SK-MEL-5 (cell line): ENCODE measurements at regions not wholly inside any gene's neighbourhood (a gene's known extent, or its start where the extent isn't known, plus 50 kb on each side); places are given as distances from the start of the nearest gene placed in this dataset.
"Not testable (repeated sequence)": the region's sequence is repeated elsewhere in the genome, so short reads cannot be mapped to it uniquely, and the experiment has no call there.

Experiments
- DNase-seq: peaks from one replicate; pipeline ENCODE4 v3.0.0-alpha.2; 2016; ENCODE audit warnings: low read depth, low spot score
- in situ Hi-C: cut with HindIII; loops from 2 replicates; pipeline ENCODE4 v1.10.0; 2016; ENCODE audit warnings: low sequenced_read_pairs, high pct_unique_total_duplicates, low pct_unique_long_range_greater_than_20kb

DNA sequence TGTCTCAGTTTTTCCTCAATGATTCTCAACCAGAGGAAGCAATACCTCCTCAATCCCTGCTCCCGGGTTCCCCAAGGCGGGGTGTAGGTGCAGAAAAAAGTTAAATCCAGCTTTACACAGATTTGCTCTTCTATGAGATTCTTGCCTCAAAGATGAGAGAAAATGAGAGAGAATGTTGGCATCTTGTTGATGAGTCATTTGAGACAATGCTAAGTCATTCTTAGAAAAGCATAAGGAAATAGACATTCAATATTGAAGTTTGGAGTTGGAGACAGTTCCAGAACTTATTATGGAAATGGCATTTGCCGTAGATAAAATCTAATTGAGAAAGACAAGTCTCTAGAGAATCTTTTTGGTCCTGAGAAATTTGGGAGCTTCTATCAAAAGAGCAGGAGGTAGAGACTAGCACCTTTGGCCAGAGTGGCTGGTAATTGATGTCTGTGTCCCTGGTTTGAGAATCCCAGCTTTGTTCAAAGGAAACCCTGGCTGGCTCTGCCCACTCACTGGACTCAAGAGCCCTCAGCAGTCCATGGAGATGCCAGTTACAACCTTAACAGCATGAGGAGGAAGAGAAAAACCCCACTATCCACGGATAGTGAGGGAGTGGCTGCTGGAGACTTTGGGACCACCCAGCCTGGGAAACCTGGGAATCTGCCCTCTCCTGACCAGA, 181.2 kb downstream of the FAM124B start:
- no peak for DNase-seq
- in situ Hi-C loops, result no loop called here

DNA sequence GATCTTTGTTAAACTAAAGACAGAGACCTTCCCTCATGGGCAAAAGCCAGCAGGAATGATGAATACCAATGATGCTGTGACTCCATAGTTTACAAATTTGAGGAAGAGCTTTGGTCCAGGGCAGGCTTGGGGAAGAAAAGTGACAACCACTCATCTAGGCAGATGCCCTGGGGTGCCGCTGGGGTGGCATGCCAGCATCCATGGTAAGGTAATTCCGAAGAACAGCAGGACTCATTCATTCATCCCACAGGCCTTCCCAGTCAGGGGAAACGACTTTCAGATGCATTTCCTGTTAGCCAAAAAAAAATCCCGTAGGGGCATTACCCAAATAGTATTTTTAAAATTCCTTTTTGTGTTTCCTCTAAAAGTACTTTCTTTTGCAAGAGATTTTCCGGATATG, 180.7 kb upstream of the SERPINE2 start:
- in situ Hi-C loops, result no loop called here
- no peak for DNase-seq

DNA sequence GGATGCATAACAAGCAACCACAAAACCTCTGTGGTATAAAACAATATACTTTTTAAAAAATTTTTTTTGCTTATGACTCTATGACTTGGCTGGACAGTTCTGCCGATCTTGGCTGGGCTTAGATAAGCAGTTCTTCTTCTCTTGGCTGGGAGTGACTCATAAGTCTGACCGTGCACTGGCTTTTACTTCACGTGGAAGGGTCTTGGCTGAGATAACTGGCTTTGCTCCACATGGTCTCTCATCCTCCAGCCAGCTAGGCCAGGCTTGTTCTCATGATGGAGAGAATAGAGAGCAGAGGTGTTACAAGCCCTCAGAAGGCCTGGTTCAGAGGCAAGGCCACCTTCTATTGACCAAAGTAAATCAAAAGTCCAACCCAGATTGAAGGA, 178.9 kb upstream of the SERPINE2 start:
- in situ Hi-C loops, result no loop called here
- DNase-seq, result no peak

DNA sequence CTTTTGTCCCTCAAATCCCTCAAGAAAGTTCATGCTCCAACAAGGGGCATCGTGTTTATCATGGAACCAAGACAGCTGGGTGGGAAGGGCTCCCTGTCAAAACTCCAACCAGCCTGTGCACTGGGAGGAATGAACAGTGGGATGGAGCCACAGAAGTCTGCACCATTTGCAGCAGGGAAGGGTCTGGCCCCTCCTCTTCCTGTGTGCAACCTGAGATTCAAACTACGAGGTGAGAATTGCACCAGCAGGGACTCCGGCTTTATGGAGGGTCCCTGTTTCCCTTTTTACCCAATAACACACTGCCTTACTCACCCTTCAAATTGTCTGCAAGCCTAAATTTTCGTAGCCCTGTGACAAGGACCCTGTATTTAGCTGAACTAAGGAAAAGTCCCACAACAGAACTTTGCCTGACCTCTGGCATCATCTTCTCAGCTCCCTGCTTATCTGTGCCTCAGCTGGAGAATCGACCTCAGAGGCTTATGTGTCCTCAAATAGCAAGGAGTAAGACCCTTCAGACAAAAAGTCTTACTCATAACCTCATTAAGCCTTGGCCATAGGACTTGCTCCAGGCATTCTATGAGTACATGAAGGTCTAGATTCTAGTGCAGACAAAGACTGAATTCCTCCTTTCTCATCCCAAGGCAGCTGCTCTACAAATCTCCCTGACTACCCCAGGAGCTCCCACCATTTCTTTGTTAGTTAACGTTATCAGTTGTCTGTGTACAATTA, 178.3 kb upstream of the SERPINE2 start:
- DNase-seq, result no peak
- in situ Hi-C loops, result no loop called here

DNA sequence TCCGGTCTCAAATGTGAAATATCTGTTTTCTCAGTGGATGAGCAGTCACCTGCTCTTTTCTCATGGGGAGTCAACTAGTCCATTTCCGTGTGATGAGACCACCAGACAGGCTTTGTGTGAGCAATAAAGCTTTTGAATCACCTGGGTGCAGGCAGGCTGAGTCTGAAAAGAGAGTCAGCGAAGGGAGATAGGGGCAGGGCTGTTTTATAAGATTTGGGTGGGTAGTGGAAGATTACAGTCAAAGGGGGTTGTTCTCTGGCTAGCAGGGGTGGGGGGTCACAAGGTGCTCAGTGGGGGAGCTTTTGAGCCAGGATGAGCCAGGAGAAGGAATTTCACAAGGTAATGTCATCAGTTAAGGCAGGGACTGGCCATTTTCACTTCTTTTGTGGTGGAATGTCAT, 176.5 kb upstream of the SERPINE2 start:
- DNase-seq, in situ Hi-C loops: not testable (repeated sequence)

DNA sequence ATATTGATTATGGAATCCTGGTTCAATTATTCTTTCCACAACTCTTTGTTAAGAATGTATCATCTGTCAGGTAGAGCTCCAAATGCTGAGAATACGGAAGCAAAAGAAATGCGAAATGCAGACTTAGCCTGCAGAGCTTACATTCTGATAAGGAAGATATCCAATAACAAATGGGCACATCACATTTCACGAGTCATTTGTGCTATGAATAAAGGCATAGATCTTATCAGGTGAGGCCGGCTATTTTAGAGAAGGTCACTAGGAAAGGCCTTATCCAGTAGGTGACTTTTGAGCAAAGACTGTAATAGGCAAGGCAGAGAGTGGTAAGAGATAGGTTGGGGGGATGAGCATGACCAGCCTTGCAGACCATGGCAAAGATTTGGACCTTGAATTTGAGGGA, 174.3 kb upstream of the SERPINE2 start:
- in situ Hi-C loops, result no loop called here
- no peak for DNase-seq

DNA sequence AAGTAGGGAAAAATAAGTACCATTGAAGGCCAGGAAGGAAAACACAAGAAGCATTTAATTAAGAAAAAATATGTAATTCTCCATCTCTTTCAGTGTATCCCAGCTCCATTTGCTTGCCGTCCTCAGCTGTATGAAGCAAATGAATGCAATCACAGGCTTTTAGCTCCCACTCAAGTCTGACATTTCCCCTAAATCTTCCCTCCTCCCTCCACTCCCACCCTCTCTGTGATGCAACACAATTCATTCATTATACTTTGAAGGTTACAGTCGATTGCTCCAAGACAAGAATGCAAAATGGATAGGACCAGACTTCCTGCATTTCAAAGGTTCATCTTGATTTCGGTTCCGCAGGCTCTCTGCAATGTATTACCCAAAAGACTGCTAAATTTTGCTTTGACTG, 172.7 kb upstream of the SERPINE2 start:
- peak; percentile 90 for DNase-seq
- in situ Hi-C loops, result no loop called here

DNA sequence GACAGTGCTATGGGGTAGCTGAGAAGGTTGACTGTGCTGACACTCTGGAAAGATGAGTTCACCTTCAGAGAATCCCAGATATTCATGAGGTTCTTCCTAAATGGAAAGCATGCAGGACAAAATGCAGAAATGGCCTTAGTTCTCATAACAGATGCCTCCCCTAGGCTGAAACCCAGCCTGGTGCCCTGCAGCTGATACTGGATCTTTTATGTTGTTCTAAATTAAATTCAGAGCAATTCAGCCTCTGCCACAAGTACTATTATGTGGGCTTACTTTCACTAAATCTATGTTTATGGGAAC, 172.0 kb upstream of the SERPINE2 start:
- in situ Hi-C loops, result no loop called here
- DNase-seq, result no peak

DNA sequence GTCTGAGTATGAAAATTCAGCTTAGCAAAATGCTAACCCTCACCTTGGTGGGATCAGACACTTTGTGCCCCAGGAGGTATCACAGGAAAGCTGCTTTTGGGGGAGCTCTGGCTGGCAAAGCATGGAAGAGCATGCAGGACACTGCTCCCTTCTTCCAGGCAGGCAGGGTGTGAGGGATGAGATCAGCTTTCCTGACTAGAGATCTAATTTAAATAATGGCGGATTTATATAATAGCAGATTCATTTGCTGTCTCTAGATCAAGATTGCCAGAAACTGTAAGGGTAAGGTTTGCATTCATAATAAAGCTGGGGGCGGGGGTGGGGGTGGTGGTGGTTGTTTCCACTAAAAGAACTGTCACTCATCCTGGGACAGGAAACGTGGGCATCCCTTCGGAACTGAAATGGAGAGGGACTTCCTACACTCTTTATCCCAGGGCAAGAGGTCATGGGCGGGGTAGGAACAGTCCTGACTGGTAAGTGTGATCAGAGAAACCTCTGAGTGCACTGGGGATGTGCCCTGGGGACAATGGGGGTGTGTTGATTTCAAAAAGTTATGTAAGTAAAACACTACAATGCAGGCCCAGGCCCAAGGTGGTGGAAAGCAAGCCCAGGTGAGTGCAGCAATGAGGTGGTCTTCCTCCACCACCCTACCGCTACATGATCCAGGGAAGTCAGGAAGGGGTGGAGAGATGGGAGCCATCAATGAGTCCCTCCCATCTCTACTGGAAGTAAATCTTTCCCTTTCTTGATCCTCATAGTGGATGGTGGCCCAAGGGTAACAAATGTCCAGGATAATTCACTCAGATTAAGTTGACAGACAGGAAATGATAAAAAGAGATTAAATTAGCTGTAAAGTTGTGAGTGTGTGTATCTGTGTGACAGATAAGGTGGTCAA, 171.4 kb upstream of the SERPINE2 start:
- DNase-seq, result no peak
- in situ Hi-C loops, result no loop called here

DNA sequence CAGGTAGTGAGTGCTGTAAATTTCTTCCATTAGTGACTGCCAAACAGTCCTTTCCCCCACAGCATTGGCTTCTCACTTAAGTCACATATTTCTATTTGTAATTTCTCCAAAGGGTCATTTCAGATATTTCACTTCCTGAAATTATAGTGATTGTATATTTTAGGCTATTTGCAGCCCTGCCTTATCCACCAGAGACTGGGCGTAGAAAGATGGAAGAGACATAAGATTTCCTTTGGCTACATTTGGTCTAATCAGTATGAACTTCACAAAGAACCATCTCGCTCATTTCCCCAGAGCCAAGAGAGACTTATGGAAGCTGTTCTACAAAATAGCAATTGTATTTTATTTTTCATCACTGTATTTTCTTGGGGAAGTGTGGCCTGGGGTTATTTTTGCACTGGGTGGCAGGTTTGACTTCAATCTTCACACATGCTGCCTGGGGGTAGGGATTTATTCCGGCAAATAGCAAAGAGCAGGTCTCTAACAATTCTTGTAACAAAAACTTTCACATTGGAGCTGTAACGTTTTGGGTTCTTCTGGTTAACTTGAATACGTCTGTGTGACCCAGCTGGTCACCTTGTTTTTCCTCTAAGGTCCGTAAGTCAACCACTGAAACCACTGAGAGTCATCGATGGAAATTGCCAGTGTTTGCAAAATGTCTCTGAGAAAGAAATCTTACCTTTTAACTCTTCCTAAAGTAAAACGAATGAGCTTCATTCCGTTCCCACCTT, 170.6 kb upstream of the SERPINE2 start:
- no peak for DNase-seq
- in situ Hi-C loops, result no loop called here

DNA sequence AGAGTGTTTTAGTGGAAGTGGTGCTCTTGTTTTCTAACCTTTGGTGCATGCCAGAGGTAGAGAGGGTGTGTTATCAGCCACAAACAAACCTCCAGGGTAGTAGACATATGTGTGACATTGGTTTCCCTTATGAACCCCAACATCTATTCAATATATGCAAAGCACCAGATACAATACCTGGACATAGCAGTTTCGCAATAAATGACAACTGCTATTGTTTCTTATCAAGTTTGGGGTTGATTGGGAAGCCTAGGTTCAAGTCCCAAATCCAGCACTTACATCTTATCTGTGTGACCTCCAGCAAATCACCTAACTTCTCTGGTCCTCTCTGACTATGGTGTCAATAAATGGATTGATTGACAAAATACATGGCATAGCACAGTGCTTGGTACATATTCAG, 169.4 kb upstream of the SERPINE2 start:
- DNase-seq, result no peak
- in situ Hi-C loops, result no loop called here

DNA sequence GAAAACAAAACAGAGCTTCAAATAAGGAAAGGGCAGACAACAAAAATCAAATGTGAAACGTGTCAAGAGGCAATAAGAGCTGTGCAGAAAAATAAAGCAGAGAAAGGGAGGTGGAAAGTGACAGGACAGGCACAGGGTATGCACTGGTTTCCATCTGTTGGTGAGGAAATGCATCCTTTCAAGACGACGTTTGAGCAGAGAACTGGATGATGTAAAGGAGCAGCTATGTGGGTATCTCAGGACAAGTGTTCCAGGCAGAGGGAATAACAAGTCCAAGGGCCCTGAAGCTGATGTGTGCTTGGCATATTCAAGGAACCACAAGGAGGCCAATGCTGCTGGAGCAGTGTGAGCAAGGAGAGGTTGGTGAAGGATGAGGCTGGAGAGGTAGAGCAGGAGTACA, 168.9 kb upstream of the SERPINE2 start:
- in situ Hi-C loops, result no loop called here
- DNase-seq, result no peak

DNA sequence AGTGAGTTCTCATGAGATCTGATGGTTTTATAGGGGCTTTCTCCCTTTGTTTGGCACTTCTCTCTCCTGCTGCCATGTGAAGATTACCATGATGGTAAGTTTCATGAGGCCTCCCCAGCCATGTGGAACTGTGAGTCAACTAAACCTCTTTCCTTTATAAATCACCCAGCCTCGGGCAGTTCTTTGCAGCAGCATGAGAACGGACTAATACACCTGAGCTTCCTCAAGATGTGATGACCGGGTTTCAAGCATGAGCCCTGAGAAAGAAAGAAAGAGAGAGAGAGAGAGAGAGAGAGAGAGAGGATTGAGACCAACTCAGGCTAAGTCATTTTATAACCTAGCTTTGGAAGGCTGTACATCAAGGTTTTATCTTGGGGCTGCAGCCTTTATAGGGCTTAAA, 167.7 kb upstream of the SERPINE2 start:
- DNase-seq, result no peak
- in situ Hi-C loops, result no loop called here

DNA sequence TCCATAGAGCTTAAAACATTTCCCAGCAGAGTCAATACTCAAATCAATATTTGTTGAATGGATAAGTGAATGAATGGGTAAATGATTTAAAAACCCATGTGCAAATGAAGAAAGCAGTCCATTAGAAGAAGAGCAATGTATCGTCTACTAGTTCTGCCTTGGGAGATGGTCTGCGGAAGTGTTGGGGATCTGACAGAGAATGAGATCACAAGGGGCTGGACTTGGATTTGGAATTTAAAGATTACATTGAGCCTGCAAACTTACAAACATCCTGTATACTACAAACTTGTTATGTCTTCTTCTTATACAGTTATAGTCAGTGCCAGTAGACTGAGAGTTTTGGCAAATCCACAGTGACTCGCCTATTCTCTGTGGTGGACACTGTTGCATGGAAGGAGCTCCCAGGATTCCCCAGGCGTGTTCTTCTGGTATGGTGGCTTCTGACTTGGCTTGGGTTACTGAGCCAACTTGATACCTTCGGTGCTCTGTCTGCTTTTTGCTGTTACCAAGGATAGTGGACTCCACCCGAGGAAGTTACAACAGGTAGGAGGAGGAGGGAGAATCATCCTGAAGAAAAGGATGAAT, 163.3 kb upstream of the SERPINE2 start:
- no peak for DNase-seq
- in situ Hi-C loops, result no loop called here

DNA sequence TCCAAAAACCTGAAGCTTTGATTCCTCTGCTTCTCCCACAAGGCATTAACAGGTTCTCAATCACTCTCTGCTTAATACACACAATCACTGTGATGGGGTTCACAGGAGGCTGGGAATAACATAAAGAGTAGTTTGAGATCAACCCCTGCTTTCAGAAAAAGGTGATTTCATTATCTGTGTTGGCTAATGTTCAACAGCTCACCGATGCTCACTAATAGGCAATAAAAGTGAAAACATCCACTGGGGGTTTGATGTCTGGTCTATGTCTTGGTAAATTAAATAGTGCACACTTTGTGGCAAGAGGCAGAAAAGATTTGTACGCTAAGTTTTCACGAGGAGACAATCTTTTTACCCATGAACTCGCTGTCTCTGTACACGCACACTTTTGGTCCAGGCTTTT, 159.3 kb upstream of the SERPINE2 start:
- DNase-seq, result no peak
- in situ Hi-C loops, result no loop called here

DNA sequence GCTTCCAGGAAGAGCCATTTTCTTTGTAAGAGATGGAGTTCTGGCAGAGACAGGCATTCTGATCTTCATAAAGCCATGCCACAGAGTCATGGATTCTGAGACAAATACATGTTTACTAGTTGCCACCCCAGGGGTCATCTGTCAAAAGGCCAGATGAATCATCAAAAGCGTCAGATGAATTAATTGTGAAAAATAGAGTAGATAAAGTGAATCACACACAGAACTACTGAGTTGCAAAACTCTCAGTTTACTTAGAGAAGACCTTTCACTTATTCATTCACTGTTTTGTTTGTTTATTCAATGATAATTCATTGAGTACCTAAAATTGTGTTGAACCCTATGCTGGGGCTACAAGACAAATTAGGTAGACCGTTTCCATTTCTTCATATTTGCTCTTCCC, 157.7 kb upstream of the SERPINE2 start:
- in situ Hi-C loops, result no loop called here
- no peak for DNase-seq

DNA sequence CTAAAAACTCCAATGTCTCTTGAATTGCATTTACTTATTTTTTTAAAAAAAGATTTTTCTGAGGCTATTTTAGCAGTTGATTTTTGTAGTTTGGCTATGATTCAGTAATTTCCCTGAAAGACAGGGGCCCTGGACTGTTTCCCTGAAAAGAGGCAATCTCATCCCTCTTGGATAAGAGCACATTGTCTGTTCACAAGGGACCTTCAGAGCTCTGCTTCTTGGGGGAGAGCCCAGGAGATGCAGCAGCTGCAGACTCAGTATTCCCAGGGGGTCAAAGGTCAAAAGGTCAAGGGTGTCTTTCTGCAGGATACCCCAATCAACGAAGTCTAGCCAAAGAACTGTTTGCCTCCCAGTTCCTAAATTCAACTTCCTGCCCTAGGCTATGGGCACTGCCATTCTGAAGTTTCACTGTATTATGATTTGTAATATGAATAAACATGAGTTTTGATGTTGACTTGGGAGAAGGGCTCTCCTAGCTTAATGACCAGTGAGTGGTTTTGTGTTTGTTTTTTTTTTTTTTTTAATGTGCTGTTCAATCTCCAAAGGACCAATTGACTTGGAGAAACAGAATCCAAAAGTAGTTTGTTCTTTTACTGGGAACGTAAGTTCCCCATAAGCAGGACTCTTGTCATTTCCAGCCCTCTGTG, 157.0 kb upstream of the SERPINE2 start:
- in situ Hi-C loops, result no loop called here
- DNase-seq, result peak; percentile 28
